GM23338 (cell line): ENCODE measurements at regions not wholly inside any gene's neighbourhood (a gene's known extent, or its start where the extent isn't known, plus 50 kb on each side); places are given as distances from the start of the nearest gene placed in this dataset.

Experiments
- ATAC-seq: fragments of 200-7000 bp; cut with Tn5 transposase; 3 replicates; pipeline ENCODE4 v1.9.1; 2020
- DNase-seq: peaks from one replicate; pipeline ENCODE4 v3.0.0-alpha.2; 2015; ENCODE audit warnings: low spot score
- H2AFZ ChIP-seq: fragments of 200-600 bp; sonication (generic); 2 replicates; pipeline ENCODE4 v1.8.0; 2016; ENCODE audit warnings: antibody characterized with exemption, mild to moderate bottlenecking, moderate library complexity
- H3F3A ChIP-seq: fragments of 200-600 bp; sonication (generic); replicated peaks from 2 replicates; pipeline ENCODE4 v1.8.0; 2017; ENCODE audit warnings: antibody characterized with exemption, mixed run types, low read depth
- H3K27ac ChIP-seq: fragments of 200-600 bp; sonication (generic); 2 replicates; pipeline ENCODE4 v1.6.1; 2016; ENCODE audit warnings: low read depth
- H3K27me3 ChIP-seq: fragments of 200-600 bp; sonication (generic); 2 replicates; pipeline ENCODE4 v1.8.0; 2016; ENCODE audit warnings: mild to moderate bottlenecking, mixed run types, moderate library complexity; ENCODE audit not compliant: insufficient read depth
- H3K36me3 ChIP-seq: fragments of 200-600 bp; sonication (generic); 2 replicates; pipeline ENCODE4 v1.8.0; 2016; ENCODE audit warnings: mild to moderate bottlenecking; ENCODE audit not compliant: insufficient read depth
- H3K4me1 ChIP-seq: fragments of 200-600 bp; sonication (generic); 2 replicates; pipeline ENCODE4 v1.8.0; 2016; ENCODE audit warnings: mild to moderate bottlenecking, moderate library complexity; ENCODE audit not compliant: insufficient read depth
- H3K4me2 ChIP-seq: fragments of 200-600 bp; sonication (generic); 2 replicates; pipeline ENCODE4 v1.7.1; 2017; ENCODE audit warnings: mixed run types
- H3K4me3 ChIP-seq: fragments of 200-600 bp; sonication (generic); 2 replicates; pipeline ENCODE4 v1.6.1; 2016; ENCODE audit warnings: mixed run types
- H3K79me2 ChIP-seq: fragments of 200-600 bp; sonication (generic); replicated peaks from 2 replicates; pipeline ENCODE4 v1.8.0; 2017; ENCODE audit warnings: mild to moderate bottlenecking; ENCODE audit not compliant: insufficient read depth
- H3K9me2 ChIP-seq: fragments of 200-600 bp; sonication (generic); 2 replicates; pipeline ENCODE4 v1.8.0; 2017; ENCODE audit not compliant: insufficient read depth
- H4K20me1 ChIP-seq: fragments of 200-600 bp; sonication (generic); replicated peaks from 2 replicates; pipeline ENCODE4 v1.8.0; 2017; ENCODE audit warnings: mild to moderate bottlenecking; ENCODE audit not compliant: insufficient read depth
- H3K27ac Mint-ChIP-seq: 2 replicates; pipeline ENCODE4 v1.8.0; 2020; ENCODE audit warnings: inconsistent platforms, mild to moderate bottlenecking, moderate library complexity, mixed read lengths
- H3K27me3 Mint-ChIP-seq: 3 replicates; pipeline ENCODE4 v1.8.0; 2022; ENCODE audit warnings: low read depth, mild to moderate bottlenecking, moderate library complexity, mixed read lengths, inconsistent platforms; ENCODE audit not compliant: insufficient read depth, poor library complexity
- H3K36me3 Mint-ChIP-seq: 3 replicates; pipeline ENCODE4 v1.8.0; 2021; ENCODE audit warnings: low read depth, mild to moderate bottlenecking, inconsistent platforms, moderate library complexity, mixed read lengths
- H3K4me1 Mint-ChIP-seq: 3 replicates; pipeline ENCODE4 v1.8.0; 2020; ENCODE audit warnings: mild to moderate bottlenecking, inconsistent platforms, mixed read lengths
- H3K4me3 Mint-ChIP-seq: 3 replicates; pipeline ENCODE4 v1.8.0; 2021; ENCODE audit warnings: moderate library complexity, mild to moderate bottlenecking, inconsistent platforms, mixed read lengths
- H3K9me3 Mint-ChIP-seq: 3 replicates; pipeline ENCODE4 v1.8.0; 2020; ENCODE audit warnings: moderate library complexity, mild to moderate bottlenecking, inconsistent platforms, mixed read lengths
- CTCF ChIP-seq, 2 experiments: fragments of 200-600 bp in 1 of 2; sonication (generic) in 1 of 2; conservative IDR thresholded peaks; 2 replicates each; pipeline versions ENCODE4 v1.5.1 to v1.6.1; 2016 to 2017; ENCODE audit warnings: antibody characterized with exemption in 2 of 2, low read depth in 2 of 2, mild to moderate bottlenecking in 2 of 2, moderate library complexity in 1 of 2
- ZNF114 ChIP-seq: fragments of 250-450 bp; sonication (Bioruptor Pico); IDR thresholded peaks from 2 replicates; pipeline ENCODE4 v1.5.0; 2020; ENCODE audit warnings: mild to moderate bottlenecking, moderate library complexity
- TF ChIP-seq, protein P1 (sequence below): IDR thresholded peaks from one replicate; pipeline ENCODE4 v1.6.1; 2018; ENCODE audit warnings: antibody characterized with exemption; ENCODE audit not compliant: unreplicated experiment
- TF ChIP-seq, protein P2 (sequence below): fragments of 250-450 bp; sonication (Bioruptor Pico); IDR thresholded peaks from 2 replicates; pipeline ENCODE4 v1.5.0; 2020; ENCODE audit warnings: mild to moderate bottlenecking, moderate library complexity

GRCh38 chr9:21709464-21710058, 92.9 kb upstream of the MTAP start:
- H3K4me2 ChIP-seq: no peak overlapping the region
- ATAC-seq: peak; percentile 79
- no peaks in the 10 kb centered on the region for H3K9me2 ChIP-seq
- TF ChIP-seq CTCF (conservative IDR thresholded peaks at IDR 0.05; ENCODE audit: low read depth in 2 of 2) (peak; percentile 82), ZNF114 (no peak)
- TF ChIP-seq, protein P1, sequence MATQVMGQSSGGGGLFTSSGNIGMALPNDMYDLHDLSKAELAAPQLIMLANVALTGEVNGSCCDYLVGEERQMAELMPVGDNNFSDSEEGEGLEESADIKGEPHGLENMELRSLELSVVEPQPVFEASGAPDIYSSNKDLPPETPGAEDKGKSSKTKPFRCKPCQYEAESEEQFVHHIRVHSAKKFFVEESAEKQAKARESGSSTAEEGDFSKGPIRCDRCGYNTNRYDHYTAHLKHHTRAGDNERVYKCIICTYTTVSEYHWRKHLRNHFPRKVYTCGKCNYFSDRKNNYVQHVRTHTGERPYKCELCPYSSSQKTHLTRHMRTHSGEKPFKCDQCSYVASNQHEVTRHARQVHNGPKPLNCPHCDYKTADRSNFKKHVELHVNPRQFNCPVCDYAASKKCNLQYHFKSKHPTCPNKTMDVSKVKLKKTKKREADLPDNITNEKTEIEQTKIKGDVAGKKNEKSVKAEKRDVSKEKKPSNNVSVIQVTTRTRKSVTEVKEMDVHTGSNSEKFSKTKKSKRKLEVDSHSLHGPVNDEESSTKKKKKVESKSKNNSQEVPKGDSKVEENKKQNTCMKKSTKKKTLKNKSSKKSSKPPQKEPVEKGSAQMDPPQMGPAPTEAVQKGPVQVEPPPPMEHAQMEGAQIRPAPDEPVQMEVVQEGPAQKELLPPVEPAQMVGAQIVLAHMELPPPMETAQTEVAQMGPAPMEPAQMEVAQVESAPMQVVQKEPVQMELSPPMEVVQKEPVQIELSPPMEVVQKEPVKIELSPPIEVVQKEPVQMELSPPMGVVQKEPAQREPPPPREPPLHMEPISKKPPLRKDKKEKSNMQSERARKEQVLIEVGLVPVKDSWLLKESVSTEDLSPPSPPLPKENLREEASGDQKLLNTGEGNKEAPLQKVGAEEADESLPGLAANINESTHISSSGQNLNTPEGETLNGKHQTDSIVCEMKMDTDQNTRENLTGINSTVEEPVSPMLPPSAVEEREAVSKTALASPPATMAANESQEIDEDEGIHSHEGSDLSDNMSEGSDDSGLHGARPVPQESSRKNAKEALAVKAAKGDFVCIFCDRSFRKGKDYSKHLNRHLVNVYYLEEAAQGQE: no peak
- TF ChIP-seq, protein P2, sequence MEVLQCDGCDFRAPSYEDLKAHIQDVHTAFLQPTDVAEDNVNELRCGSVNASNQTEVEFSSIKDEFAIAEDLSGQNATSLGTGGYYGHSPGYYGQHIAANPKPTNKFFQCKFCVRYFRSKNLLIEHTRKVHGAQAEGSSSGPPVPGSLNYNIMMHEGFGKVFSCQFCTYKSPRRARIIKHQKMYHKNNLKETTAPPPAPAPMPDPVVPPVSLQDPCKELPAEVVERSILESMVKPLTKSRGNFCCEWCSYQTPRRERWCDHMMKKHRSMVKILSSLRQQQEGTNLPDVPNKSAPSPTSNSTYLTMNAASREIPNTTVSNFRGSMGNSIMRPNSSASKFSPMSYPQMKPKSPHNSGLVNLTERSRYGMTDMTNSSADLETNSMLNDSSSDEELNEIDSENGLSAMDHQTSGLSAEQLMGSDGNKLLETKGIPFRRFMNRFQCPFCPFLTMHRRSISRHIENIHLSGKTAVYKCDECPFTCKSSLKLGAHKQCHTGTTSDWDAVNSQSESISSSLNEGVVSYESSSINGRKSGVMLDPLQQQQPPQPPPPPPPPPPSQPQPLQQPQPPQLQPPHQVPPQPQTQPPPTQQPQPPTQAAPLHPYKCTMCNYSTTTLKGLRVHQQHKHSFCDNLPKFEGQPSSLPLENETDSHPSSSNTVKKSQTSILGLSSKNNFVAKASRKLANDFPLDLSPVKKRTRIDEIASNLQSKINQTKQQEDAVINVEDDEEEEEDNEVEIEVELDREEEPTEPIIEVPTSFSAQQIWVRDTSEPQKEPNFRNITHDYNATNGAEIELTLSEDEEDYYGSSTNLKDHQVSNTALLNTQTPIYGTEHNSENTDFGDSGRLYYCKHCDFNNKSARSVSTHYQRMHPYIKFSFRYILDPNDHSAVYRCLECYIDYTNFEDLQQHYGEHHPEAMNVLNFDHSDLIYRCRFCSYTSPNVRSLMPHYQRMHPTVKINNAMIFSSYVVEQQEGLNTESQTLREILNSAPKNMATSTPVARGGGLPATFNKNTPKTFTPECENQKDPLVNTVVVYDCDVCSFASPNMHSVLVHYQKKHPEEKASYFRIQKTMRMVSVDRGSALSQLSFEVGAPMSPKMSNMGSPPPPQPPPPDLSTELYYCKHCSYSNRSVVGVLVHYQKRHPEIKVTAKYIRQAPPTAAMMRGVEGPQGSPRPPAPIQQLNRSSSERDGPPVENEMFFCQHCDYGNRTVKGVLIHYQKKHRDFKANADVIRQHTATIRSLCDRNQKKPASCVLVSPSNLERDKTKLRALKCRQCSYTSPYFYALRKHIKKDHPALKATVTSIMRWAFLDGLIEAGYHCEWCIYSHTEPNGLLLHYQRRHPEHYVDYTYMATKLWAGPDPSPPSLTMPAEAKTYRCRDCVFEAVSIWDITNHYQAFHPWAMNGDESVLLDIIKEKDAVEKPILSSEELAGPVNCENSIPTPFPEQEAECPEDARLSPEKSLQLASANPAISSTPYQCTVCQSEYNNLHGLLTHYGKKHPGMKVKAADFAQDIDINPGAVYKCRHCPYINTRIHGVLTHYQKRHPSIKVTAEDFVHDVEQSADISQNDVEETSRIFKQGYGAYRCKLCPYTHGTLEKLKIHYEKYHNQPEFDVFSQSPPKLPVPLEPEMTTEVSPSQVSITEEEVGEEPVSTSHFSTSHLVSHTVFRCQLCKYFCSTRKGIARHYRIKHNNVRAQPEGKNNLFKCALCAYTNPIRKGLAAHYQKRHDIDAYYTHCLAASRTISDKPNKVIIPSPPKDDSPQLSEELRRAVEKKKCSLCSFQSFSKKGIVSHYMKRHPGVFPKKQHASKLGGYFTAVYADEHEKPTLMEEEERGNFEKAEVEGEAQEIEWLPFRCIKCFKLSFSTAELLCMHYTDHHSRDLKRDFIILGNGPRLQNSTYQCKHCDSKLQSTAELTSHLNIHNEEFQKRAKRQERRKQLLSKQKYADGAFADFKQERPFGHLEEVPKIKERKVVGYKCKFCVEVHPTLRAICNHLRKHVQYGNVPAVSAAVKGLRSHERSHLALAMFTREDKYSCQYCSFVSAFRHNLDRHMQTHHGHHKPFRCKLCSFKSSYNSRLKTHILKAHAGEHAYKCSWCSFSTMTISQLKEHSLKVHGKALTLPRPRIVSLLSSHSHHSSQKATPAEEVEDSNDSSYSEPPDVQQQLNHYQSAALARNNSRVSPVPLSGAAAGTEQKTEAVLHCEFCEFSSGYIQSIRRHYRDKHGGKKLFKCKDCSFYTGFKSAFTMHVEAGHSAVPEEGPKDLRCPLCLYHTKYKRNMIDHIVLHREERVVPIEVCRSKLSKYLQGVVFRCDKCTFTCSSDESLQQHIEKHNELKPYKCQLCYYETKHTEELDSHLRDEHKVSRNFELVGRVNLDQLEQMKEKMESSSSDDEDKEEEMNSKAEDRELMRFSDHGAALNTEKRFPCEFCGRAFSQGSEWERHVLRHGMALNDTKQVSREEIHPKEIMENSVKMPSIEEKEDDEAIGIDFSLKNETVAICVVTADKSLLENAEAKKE (CRISPR knock-in tag): no peak
- no peak overlapping the region for H2AFZ ChIP-seq
- H3K27ac Mint-ChIP-seq: no peak overlapping the region
- DNase-seq: peak; percentile 89
- no peak overlapping the region for H3K4me3 ChIP-seq
- H3K4me3 Mint-ChIP-seq: no peak overlapping the region
- no peaks in the 10 kb centered on the region for H3K36me3 ChIP-seq
- no peaks in the 10 kb centered on the region for H3K36me3 Mint-ChIP-seq
- H4K20me1 ChIP-seq: no peaks in the 10 kb centered on the region
- peaks cover 8% of the 10 kb centered on the region; the same call in 2 of the 3 replicates for H3K4me1 Mint-ChIP-seq
- H3K79me2 ChIP-seq: no peaks in the 10 kb centered on the region
- 0 out of 2 replicates have a peak, but pooled peaks cover 16% of the 10 kb centered on the region for H3K4me1 ChIP-seq
- H3F3A ChIP-seq: no peaks in the 10 kb centered on the region
- H3K27ac ChIP-seq: no peak overlapping the region
- peaks cover 2% of the 10 kb centered on the region for H3K27me3 Mint-ChIP-seq
- H3K9me3 Mint-ChIP-seq: no peaks in the 10 kb centered on the region
- no peaks in the 10 kb centered on the region for H3K27me3 ChIP-seq
